ENCODE measurements at regions not wholly inside any gene's neighbourhood (a gene's known extent, or its start where the extent isn't known, plus 50 kb on each side); places are given as distances from the start of the nearest gene placed in this dataset.
A peak's percentile ranks its signal among the peaks of the same experiment; 100 is the strongest.

GRCh38 chr11:69546735-69547370, 65.4 kb downstream of the LINC01488 start:
- TF ChIP-seq, protein P1, sequence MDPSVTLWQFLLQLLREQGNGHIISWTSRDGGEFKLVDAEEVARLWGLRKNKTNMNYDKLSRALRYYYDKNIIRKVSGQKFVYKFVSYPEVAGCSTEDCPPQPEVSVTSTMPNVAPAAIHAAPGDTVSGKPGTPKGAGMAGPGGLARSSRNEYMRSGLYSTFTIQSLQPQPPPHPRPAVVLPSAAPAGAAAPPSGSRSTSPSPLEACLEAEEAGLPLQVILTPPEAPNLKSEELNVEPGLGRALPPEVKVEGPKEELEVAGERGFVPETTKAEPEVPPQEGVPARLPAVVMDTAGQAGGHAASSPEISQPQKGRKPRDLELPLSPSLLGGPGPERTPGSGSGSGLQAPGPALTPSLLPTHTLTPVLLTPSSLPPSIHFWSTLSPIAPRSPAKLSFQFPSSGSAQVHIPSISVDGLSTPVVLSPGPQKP (IDR thresholded peaks at IDR 0.05; ENCODE audit: borderline replicate concordance, low read depth, low read length), result no peak
- TF ChIP-seq MAFK (IDR thresholded peaks at IDR 0.05; ENCODE audit: low read depth, low read length), result no peak
- no peak for TF ChIP-seq RCOR1 (IDR thresholded peaks at IDR 0.05; ENCODE audit: insufficient replicate concordance, low read length)
- TF ChIP-seq RAD21 (IDR thresholded peaks at IDR 0.05; ENCODE audit: low read length), result no peak
- TF ChIP-seq RFX5 (IDR thresholded peaks at IDR 0.05; ENCODE audit: low read depth, low read length), result no peak
- CTCF ChIA-PET, result no interaction called here
- no peak overlapping the region for H3K9ac ChIP-seq (ENCODE audit: low read depth, low read length)

More at GRCh38 chr11:69546735-69547370, 65.4 kb downstream of the LINC01488 start:
- H3K4me2 ChIP-seq (ENCODE audit: low read depth, low read length), result no peak overlapping the region
- H4K20me1 ChIP-seq (ENCODE audit: insufficient read depth, low read length), result no peaks in the 10 kb centered on the region
- H2AK5ac ChIP-seq (ENCODE audit: low read depth, low read length), result no peak overlapping the region
- in situ Hi-C loops (cut with MboI; ENCODE audit: low sequenced_read_pairs) (no loop called here), dilution Hi-C loops (cut with HindIII; ENCODE audit: low sequenced_read_pairs, unreplicated experiment) (no loop called here), intact Hi-C loops (cut with micrococcal nuclease) (no loop called here)
- H2AFZ ChIP-seq (replicated peaks; ENCODE audit: low read length, poor library complexity), result peak overlapping the region; percentile 56
- no TSS peak for BruUV-seq (replicated peaks)
- H3K36me3 ChIP-seq (ENCODE audit: control insufficient read depth, insufficient read depth, low read length), result no peaks in the 10 kb centered on the region
- WGBS, 2 experiments (ENCODE audit: extremely low coverage in 2 of 2, insufficient read length in 1 of 2), result 60% methylated on average over 1 of the region's 16 CpGs; no CpG with 5 or more reads in 1 of the 2 experiments
- no peak overlapping the region for H3K4me3 ChIP-seq (ENCODE audit: insufficient read depth, low read depth, low read length)
- DNase-seq (no peak), ATAC-seq (ENCODE audit: low read depth) (no peak)
- peaks cover 1% of the 10 kb centered on the region for H3K4me1 ChIP-seq (ENCODE audit: control insufficient read depth, insufficient read depth, low read length)
- H4K91ac ChIP-seq (ENCODE audit: insufficient read depth, low read depth, low read length), result no peak overlapping the region
- H3K9me3 ChIP-seq (ENCODE audit: control insufficient read depth, insufficient read depth, low read length), result peaks cover 5% of the 10 kb centered on the region
- no peaks in the 10 kb centered on the region for H3K79me1 ChIP-seq (ENCODE audit: low read depth in 1 of 2, low read length in 2 of 2)
- no peak overlapping the region for H2BK5ac ChIP-seq (ENCODE audit: low read depth, low read length, poor library complexity, severe bottlenecking)
- no peak overlapping the region for H3K18ac ChIP-seq (ENCODE audit: low read depth, low read length)
- POLR2A ChIA-PET (ENCODE audit: unreplicated experiment), result no interaction called here
- no peak overlapping the region for H4K8ac ChIP-seq (ENCODE audit: low read depth in 2 of 2, low read length in 2 of 2)
- H3K14ac ChIP-seq (replicated peaks; ENCODE audit: low read depth, low read length), result no peak overlapping the region
- H3K27me3 ChIP-seq (ENCODE audit: control insufficient read depth, insufficient read depth, low read length), result peaks cover 10% of the 10 kb centered on the region; the same call in 1 of the 2 replicates
- H3K23ac ChIP-seq (ENCODE audit: low read depth, low read length), result no peak overlapping the region
- H3K56ac ChIP-seq (ENCODE audit: extremely low read depth, insufficient read depth, low read length), result no peak overlapping the region
- H2BK15ac ChIP-seq (ENCODE audit: low read depth, low read length), result no peak overlapping the region
- no peak overlapping the region for H2BK120ac ChIP-seq (ENCODE audit: low read depth, low read length)
- H3K9me1 ChIP-seq (ENCODE audit: insufficient read depth, low read length), result no peaks in the 10 kb centered on the region
- H3K4ac ChIP-seq (ENCODE audit: low read depth, low read length), result no peak overlapping the region
- no peak overlapping the region for H2AK9ac ChIP-seq (replicated peaks; ENCODE audit: low read depth, low read length, poor library complexity)
- H3K27ac ChIP-seq (ENCODE audit: insufficient read depth, low read length), result no peak overlapping the region
- H2BK20ac ChIP-seq (ENCODE audit: low read depth, low read length), result no peak overlapping the region
- H4K5ac ChIP-seq (ENCODE audit: low read depth, low read length), result no peak overlapping the region

All from IMR-90 (cell line).